SK-N-SH (cell line): ENCODE measurements at regions not wholly inside any gene's neighbourhood (a gene's known extent, or its start where the extent isn't known, plus 50 kb on each side); places are given as distances from the start of the nearest gene placed in this dataset.

Source experiments
- CTCF ChIA-PET: fragments of 300-600, 350-600 bp; formaldehyde crosslinking; extraction: SDS; loops from one replicate; lab custom pipeline; 2021; lab: Yijun Ruan, JAX
- POLR2A ChIA-PET: fragments of 350-600 bp; sonication (Branson Sonifier 250); formaldehyde crosslinking; extraction: SDS; loops from one replicate; lab custom pipeline; 2020; ENCODE audit warnings: antibody characterized with exemption, inconsistent platforms; lab: Yijun Ruan, JAX
- DNase-seq: peaks from one replicate; pipeline ENCODE4 v3.0.0; 2012
- H2AFZ ChIP-seq: fragments of 200-600 bp; sonication (generic); 2 replicates; pipeline ENCODE4 v1.8.1; 2016; ENCODE audit warnings: antibody characterized with exemption, mild to moderate bottlenecking, low read depth
- H3F3A ChIP-seq: fragments of 200-600 bp; sonication (generic); replicated peaks from 2 replicates; pipeline ENCODE3; 2016; ENCODE audit warnings: antibody characterized with exemption, mild to moderate bottlenecking; ENCODE audit not compliant: insufficient read depth
- H3K27ac ChIP-seq, 2 experiments: fragments of 200-500 bp in 1 of 2; fragments of 200-600 bp in 1 of 2; sonication (Bioruptor generic) in 1 of 2; sonication (generic), shearing (Covaris generic) in 1 of 2; 2 replicates each; pipeline versions ENCODE4 v1.5.1 to v1.6.1; 2014 to 2016; ENCODE audit warnings: low read depth in 2 of 2, inconsistent platforms in 1 of 2, low read length in 1 of 2, mild to moderate bottlenecking in 1 of 2, mixed read lengths in 1 of 2
- H3K27me3 ChIP-seq: fragments of 200-600 bp; sonication (generic), shearing (Covaris generic); 2 replicates; pipeline ENCODE4 v1.6.1; 2016; ENCODE audit warnings: mixed run types; ENCODE audit not compliant: insufficient read depth
- H3K36me3 ChIP-seq, 2 experiments: fragments of 200-500 bp in 1 of 2; fragments of 200-600 bp in 1 of 2; sonication (Bioruptor generic) in 1 of 2; sonication (generic) in 1 of 2; replicated peaks in 1 of 2; 2 replicates each; pipeline versions ENCODE3 to v1.5.1; 2014 to 2016; ENCODE audit warnings: low read length in 1 of 2, mild to moderate bottlenecking in 1 of 2; ENCODE audit not compliant: insufficient read depth in 2 of 2, control insufficient read depth in 1 of 2
- H3K4me1 ChIP-seq, 2 experiments: fragments of 200-500 bp in 1 of 2; fragments of 200-600 bp in 1 of 2; sonication (Bioruptor generic) in 1 of 2; sonication (generic), shearing (Covaris generic) in 1 of 2; 2 replicates each; pipeline versions ENCODE4 v1.5.1 to v1.6.1; 2014 to 2016; ENCODE audit warnings: low read depth in 1 of 2, low read length in 1 of 2, mixed run types in 1 of 2; ENCODE audit not compliant: insufficient read depth in 2 of 2, control insufficient read depth in 1 of 2
- H3K4me2 ChIP-seq: fragments of 200-600 bp; sonication (generic), shearing (Covaris generic); 2 replicates; pipeline ENCODE4 v1.6.1; 2017; ENCODE audit warnings: mixed run types
- H3K4me3 ChIP-seq, 2 experiments: fragments of 200-500 bp in 1 of 2; fragments of 200-600 bp in 1 of 2; sonication (Bioruptor generic) in 1 of 2; sonication (generic), shearing (Covaris generic) in 1 of 2; 2 replicates each; pipeline versions ENCODE4 v1.5.1 to v1.8.1; 2014 to 2016; ENCODE audit warnings: low read depth in 2 of 2, inconsistent platforms in 1 of 2, low read length in 1 of 2, mild to moderate bottlenecking in 1 of 2, mixed read lengths in 1 of 2, moderate library complexity in 1 of 2
- H3K79me2 ChIP-seq: fragments of 200-600 bp; sonication (generic); 2 replicates; pipeline ENCODE4 v1.8.1; 2017; ENCODE audit warnings: mild to moderate bottlenecking; ENCODE audit not compliant: insufficient read depth
- H3K9ac ChIP-seq: fragments of 200-600 bp; sonication (generic); 2 replicates; pipeline ENCODE4 v1.6.1; 2017; ENCODE audit warnings: mixed run types
- H3K9me2 ChIP-seq: fragments of 200-600 bp; sonication (generic); 2 replicates; pipeline ENCODE4 v1.6.1; 2017; ENCODE audit warnings: mixed run types
- H3K9me3 ChIP-seq: fragments of 200-600 bp; sonication (generic); 2 replicates; pipeline ENCODE4 v1.6.1; 2017; ENCODE audit warnings: mixed run types, mild to moderate bottlenecking, moderate library complexity
- H4K20me1 ChIP-seq: fragments of 200-600 bp; sonication (generic); 2 replicates; pipeline ENCODE4 v1.6.1; 2017; ENCODE audit warnings: mild to moderate bottlenecking, mixed run types; ENCODE audit not compliant: insufficient read depth
- CHD2 ChIP-seq: fragments of 150-350 bp; IDR thresholded peaks from 2 replicates; pipeline ENCODE4 v1.6.1; 2018; ENCODE audit warnings: low read length; ENCODE audit not compliant: partially characterized antibody
- EP300 ChIP-seq, 2 experiments: IDR thresholded peaks; 2 replicates each; pipeline versions ENCODE4 v1.4.0 to v1.6.1; 2012; ENCODE audit warnings: borderline replicate concordance in 1 of 2, low read depth in 1 of 2, low read length in 1 of 2
- EZH2phosphoT487 ChIP-seq: fragments of 200-600 bp; sonication (generic); IDR thresholded peaks from 2 replicates; pipeline ENCODE4 v1.6.1; 2017; ENCODE audit warnings: low read depth, mixed run types, mild to moderate bottlenecking, antibody characterized with exemption, moderate library complexity, borderline replicate concordance
- FOXJ3 ChIP-seq: sonication (generic); formaldehyde crosslinking; IDR thresholded peaks from 2 replicates; pipeline ENCODE4 v1.5.1; 2020; ENCODE audit warnings: mild to moderate bottlenecking, missing genetic modification reagents
- GATA2 ChIP-seq: sonication (generic); formaldehyde crosslinking; IDR thresholded peaks from 2 replicates; pipeline ENCODE4 v1.5.0; 2020; ENCODE audit warnings: mild to moderate bottlenecking, missing genetic modification reagents
- MAX ChIP-seq: IDR thresholded peaks from 2 replicates; pipeline ENCODE4 v1.4.0; 2012; ENCODE audit warnings: low read depth
- MXI1 ChIP-seq: IDR thresholded peaks from 2 replicates; pipeline ENCODE4 v1.6.1; 2012; ENCODE audit warnings: mild to moderate bottlenecking, low read depth, low read length, improper control_type of control experiment
- NRF1 ChIP-seq: IDR thresholded peaks from 2 replicates; pipeline ENCODE4 v1.6.1; 2012; ENCODE audit warnings: low read depth, mild to moderate bottlenecking, low read length
- POLR2AphosphoS5 ChIP-seq: IDR thresholded peaks from 2 replicates; pipeline ENCODE4 v1.6.1; 2012; ENCODE audit warnings: low read depth, low read length
- RAD21 ChIP-seq: IDR thresholded peaks from 2 replicates; pipeline ENCODE4 v1.6.1; 2012; ENCODE audit warnings: mild to moderate bottlenecking, low read length
- RCOR1 ChIP-seq: fragments of 150-350 bp; IDR thresholded peaks from 2 replicates; pipeline ENCODE4 v1.6.1; 2017; ENCODE audit warnings: antibody characterized with exemption, low read length
- RFX5 ChIP-seq: IDR thresholded peaks from 2 replicates; pipeline ENCODE4 v1.6.1; 2012; ENCODE audit warnings: mild to moderate bottlenecking, improper control_type of control experiment, low read length
- SIN3A ChIP-seq: IDR thresholded peaks from 2 replicates; pipeline ENCODE4 v1.6.1; 2012; ENCODE audit warnings: low read depth, mild to moderate bottlenecking, low read length, moderate library complexity, borderline replicate concordance
- WGBS: methylation state at CpG from one replicate; pipeline ENCODE4 v1.1.6; 2017; ENCODE audit warnings: low lambda C conversion rate; 5-methylcytosine and 5-hydroxymethylcytosine counted together
- TF ChIP-seq, protein P1 (sequence below): IDR thresholded peaks from 2 replicates; pipeline ENCODE4; 2012
- TF ChIP-seq, protein P2 (sequence below): IDR thresholded peaks from 2 replicates; pipeline ENCODE4 v1.4.0; 2012; ENCODE audit warnings: low read depth, borderline replicate concordance

DNA sequence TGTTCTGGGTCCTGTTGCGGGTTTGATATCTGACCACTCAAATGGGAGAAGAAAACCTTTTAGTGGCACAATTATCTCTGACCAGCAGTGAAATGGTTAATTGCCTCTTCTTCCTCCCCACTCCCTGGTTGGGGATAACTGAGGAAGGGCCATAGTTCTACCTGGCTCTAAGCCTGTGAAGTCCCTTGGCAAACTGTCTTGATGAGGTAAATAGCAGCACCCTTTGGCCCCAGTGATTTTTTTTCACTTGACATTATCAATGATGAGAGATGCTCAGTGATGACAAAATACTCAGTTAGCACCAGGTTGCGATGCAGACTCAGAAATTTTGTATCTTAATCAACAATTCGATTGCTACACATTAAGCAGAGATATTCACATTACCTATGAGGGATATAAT is 515.7 kb downstream of the PSAT1 start:
- Histone ChIP-seq H3K4me3 (no peak overlapping the region), H3K36me3 (no peaks in the 10 kb centered on the region), H3K9me3 (no peaks in the 10 kb centered on the region), H3K4me2 (no peak overlapping the region), H3K9me2 (no peaks in the 10 kb centered on the region), H3K27me3 (no peaks in the 10 kb centered on the region), H3K4me1 (no peaks in the 10 kb centered on the region), H2AFZ (no peak overlapping the region), H3K9ac (no peak overlapping the region), H4K20me1 (no peaks in the 10 kb centered on the region), H3F3A (no peaks in the 10 kb centered on the region), H3K27ac (no peak overlapping the region), H3K79me2 (no peaks in the 10 kb centered on the region)
- CTCF ChIA-PET: interaction anchor here (0.7 to 5.2 kb wide), 2 partner anchors 9 to 26 kb away, joined by 3 to 26 read pairs; no protein-coding TSS in a partner anchor
- POLR2A ChIA-PET: no interaction called here
- no peak for DNase-seq
- WGBS: 75% methylated on average over 3 of the region's 3 CpGs
- no peak for TF ChIP-seq EP300 (IDR thresholded peaks at IDR 0.05; ENCODE audit: borderline replicate concordance in 1 of 2, low read depth in 1 of 2, low read length in 1 of 2)
- no peak for TF ChIP-seq SIN3A
- TF ChIP-seq RCOR1: no peak
- TF ChIP-seq POLR2AphosphoS5: no peak
- TF ChIP-seq NRF1: no peak
- TF ChIP-seq CHD2: no peak
- TF ChIP-seq, protein P1, sequence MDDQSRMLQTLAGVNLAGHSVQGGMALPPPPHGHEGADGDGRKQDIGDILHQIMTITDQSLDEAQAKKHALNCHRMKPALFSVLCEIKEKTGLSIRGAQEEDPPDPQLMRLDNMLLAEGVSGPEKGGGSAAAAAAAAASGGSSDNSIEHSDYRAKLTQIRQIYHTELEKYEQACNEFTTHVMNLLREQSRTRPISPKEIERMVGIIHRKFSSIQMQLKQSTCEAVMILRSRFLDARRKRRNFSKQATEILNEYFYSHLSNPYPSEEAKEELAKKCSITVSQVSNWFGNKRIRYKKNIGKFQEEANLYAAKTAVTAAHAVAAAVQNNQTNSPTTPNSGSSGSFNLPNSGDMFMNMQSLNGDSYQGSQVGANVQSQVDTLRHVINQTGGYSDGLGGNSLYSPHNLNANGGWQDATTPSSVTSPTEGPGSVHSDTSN: no peak
- no peak for TF ChIP-seq RFX5
- TF ChIP-seq RAD21: no peak
- TF ChIP-seq MAX: no peak

DNA sequence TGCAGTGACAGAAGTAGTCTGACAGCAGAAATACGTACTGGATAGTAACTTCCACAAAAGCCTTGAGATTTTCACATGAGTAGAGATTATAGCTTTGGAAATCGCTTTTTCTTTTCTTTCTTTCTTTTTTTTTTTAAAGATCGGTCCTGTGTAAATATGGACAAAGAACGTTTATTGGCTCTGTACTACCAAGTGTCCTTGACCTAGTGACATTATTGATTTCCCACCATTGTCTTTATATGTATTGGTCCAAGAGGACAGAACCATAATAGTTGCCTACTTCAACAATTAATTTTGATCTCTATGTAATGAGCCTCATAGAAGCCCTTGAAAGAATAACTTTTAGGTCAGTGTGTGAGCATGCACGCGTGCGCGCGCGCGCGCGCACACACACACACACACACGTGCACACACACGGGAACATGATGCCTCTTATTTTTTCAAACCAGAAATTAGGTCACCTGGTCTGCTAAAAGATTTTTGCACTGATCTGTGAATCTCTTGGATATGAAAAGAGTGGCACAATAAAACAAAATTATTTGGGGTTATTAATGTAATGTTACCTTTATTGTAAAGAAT is 516.8 kb downstream of the PSAT1 start:
- CTCF ChIA-PET: interaction anchor here (5.2 kb wide), 1 partner anchor 8 kb away, joined by 26 read pairs; no protein-coding TSS in a partner anchor
- no peak overlapping the region for H3K27ac ChIP-seq
- H3K9me3 ChIP-seq: no peaks in the 10 kb centered on the region
- WGBS: 92% methylated on average over 15 of the region's 15 CpGs
- no peaks in the 10 kb centered on the region for H3K36me3 ChIP-seq
- no peaks in the 10 kb centered on the region for H4K20me1 ChIP-seq
- no peaks in the 10 kb centered on the region for H3K9me2 ChIP-seq
- no peak overlapping the region for H3K9ac ChIP-seq
- no peak overlapping the region for H2AFZ ChIP-seq
- no peaks in the 10 kb centered on the region for H3K27me3 ChIP-seq
- POLR2A ChIA-PET: no interaction called here
- no peaks in the 10 kb centered on the region for H3F3A ChIP-seq
- no peak for DNase-seq
- no peaks in the 10 kb centered on the region for H3K79me2 ChIP-seq
- no peaks in the 10 kb centered on the region for H3K4me1 ChIP-seq
- no peak overlapping the region for H3K4me3 ChIP-seq
- no peak overlapping the region for H3K4me2 ChIP-seq
- TF ChIP-seq GATA2 (CRISPR knock-in tag) (no peak), RAD21 (no peak), MAX (no peak), NRF1 (no peak), FOXJ3 (CRISPR knock-in tag) (no peak), EZH2phosphoT487 (no peak), MXI1 (no peak)
- TF ChIP-seq, protein P2, sequence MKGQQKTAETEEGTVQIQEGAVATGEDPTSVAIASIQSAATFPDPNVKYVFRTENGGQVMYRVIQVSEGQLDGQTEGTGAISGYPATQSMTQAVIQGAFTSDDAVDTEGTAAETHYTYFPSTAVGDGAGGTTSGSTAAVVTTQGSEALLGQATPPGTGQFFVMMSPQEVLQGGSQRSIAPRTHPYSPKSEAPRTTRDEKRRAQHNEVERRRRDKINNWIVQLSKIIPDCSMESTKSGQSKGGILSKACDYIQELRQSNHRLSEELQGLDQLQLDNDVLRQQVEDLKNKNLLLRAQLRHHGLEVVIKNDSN: no peak
